A673 (cell line): ENCODE measurements at regions not wholly inside any gene's neighbourhood (a gene's known extent, or its start where the extent isn't known, plus 50 kb on each side); places are given as distances from the start of the nearest gene placed in this dataset.

Experiments used
- BruUV-seq: library from RNA; stranded (reverse); fragments of 400-500 nt; replicated peaks from 2 replicates; lab custom pipeline; 2021; lab: Mats Ljungman, UMichigan
- CTCF ChIA-PET: fragments of 300-600 bp; sonication (Branson Sonifier 250); formaldehyde crosslinking; loops from one replicate; lab custom pipeline; 2022; ENCODE audit warnings: antibody characterized with exemption; lab: Charles Lee
- POLR2A ChIA-PET: fragments of 300-600 bp; sonication (Branson Sonifier 250); formaldehyde crosslinking; loops from one replicate; lab custom pipeline; 2022; ENCODE audit warnings: antibody characterized with exemption; ENCODE audit not compliant: low non-redundant PET; lab: Charles Lee
- DNase-seq: peaks from one replicate; pipeline ENCODE4 v3.0.0-alpha.2; 2015; ENCODE audit warnings: low spot score
- H3K27ac ChIP-seq: fragments of 200-600 bp; sonication (generic); 2 replicates; pipeline ENCODE4 v1.5.1; 2016; ENCODE audit warnings: mixed run types, low read depth, mild to moderate bottlenecking, mixed read lengths, antibody characterized with exemption, low read length; ENCODE audit not compliant: poor library complexity, severe bottlenecking
- H3K27me3 ChIP-seq: fragments of 200-600 bp; sonication (generic); replicated peaks from 2 replicates; pipeline ENCODE4 v1.6.1; 2017; ENCODE audit warnings: mixed run types, low read depth, mild to moderate bottlenecking, mixed read lengths, antibody characterized with exemption, low read length; ENCODE audit not compliant: insufficient read depth, poor library complexity
- H3K36me3 ChIP-seq: fragments of 200-600 bp; sonication (generic); 2 replicates; pipeline ENCODE4 v1.6.1; 2016; ENCODE audit warnings: mixed run types, mild to moderate bottlenecking, mixed read lengths, antibody characterized with exemption, low read length; ENCODE audit not compliant: insufficient read depth, poor library complexity, severe bottlenecking
- H3K4me1 ChIP-seq: fragments of 200-600 bp; sonication (generic); 2 replicates; pipeline ENCODE4 v1.6.1; 2017; ENCODE audit warnings: mixed run types, mild to moderate bottlenecking, mixed read lengths, antibody characterized with exemption, low read length; ENCODE audit not compliant: insufficient read depth, poor library complexity, severe bottlenecking
- H3K4me3 ChIP-seq: fragments of 200-600 bp; sonication (generic); 2 replicates; pipeline ENCODE4 v1.5.1; 2016; ENCODE audit warnings: low read depth, mixed run types, mild to moderate bottlenecking, mixed read lengths, low read length; ENCODE audit not compliant: poor library complexity, severe bottlenecking
- H3K9me3 ChIP-seq: fragments of 200-600 bp; sonication (generic); 2 replicates; pipeline ENCODE4 v1.6.1; 2016; ENCODE audit warnings: mixed run types, low read depth, mild to moderate bottlenecking, mixed read lengths, antibody characterized with exemption, low read length; ENCODE audit not compliant: poor library complexity, severe bottlenecking
- CTCF ChIP-seq: fragments of 300-800, 200-600 bp; sonication (generic); conservative IDR thresholded peaks from 2 replicates; pipeline ENCODE4 v1.5.1; 2017; ENCODE audit warnings: low read depth, mild to moderate bottlenecking, antibody characterized with exemption, low read length, moderate library complexity, mixed read lengths
- EZH2 ChIP-seq: fragments of 200-600 bp; sonication (generic); IDR thresholded peaks from 2 replicates; pipeline ENCODE4 v1.6.1; 2017; ENCODE audit warnings: borderline replicate concordance, low read depth, mild to moderate bottlenecking, mixed read lengths, antibody characterized with exemption, low read length; ENCODE audit not compliant: poor library complexity, severe bottlenecking
- intact Hi-C: fragments of 100-400 bp; cut with micrococcal nuclease; formaldehyde crosslinking; loops from one replicate; pipeline ENCODE4 v1.10.0; 2022; ENCODE audit not compliant: unreplicated experiment

GRCh38 chr3:141814375-141814774, 51.2 kb downstream of the GRK7 start:
- Histone ChIP-seq H3K4me3 (no peak overlapping the region), H3K36me3 (no peaks in the 10 kb centered on the region), H3K4me1 (peaks cover 13% of the 10 kb centered on the region), H3K27me3 (peaks cover 11% of the 10 kb centered on the region), H3K27ac (no peak overlapping the region), H3K9me3 (no peaks in the 10 kb centered on the region)
- intact Hi-C loops, result no loop called here
- ChIA-PET POLR2A (no interaction called here), CTCF (no interaction called here)
- TF ChIP-seq EZH2 (no peak), CTCF (no peak)
- BruUV-seq, result no TSS peak
- DNase-seq, result no peak

GRCh38 chr3:141815667-141816066, 52.5 kb downstream of the GRK7 start:
- ChIA-PET POLR2A (no interaction called here), CTCF (no interaction called here)
- no TSS peak for BruUV-seq
- no peak overlapping the region for H3K4me3 ChIP-seq
- no peaks in the 10 kb centered on the region for H3K9me3 ChIP-seq
- H3K36me3 ChIP-seq, result no peaks in the 10 kb centered on the region
- DNase-seq, result no peak
- peaks cover 13% of the 10 kb centered on the region for H3K4me1 ChIP-seq
- no peak for TF ChIP-seq CTCF
- no peak for TF ChIP-seq EZH2
- intact Hi-C loops, result no loop called here
- H3K27ac ChIP-seq, result no peak overlapping the region
- H3K27me3 ChIP-seq, result peaks cover 11% of the 10 kb centered on the region

- Histone ChIP-seq H3K27ac (no peak overlapping the region), H3K4me3 (no peak overlapping the region), H3K36me3 (no peaks in the 10 kb centered on the region), H3K27me3 (peaks cover 11% of the 10 kb centered on the region), H3K4me1 (peaks cover 4% of the 10 kb centered on the region), H3K9me3 (no peaks in the 10 kb centered on the region)
- no peak for DNase-seq
- TF ChIP-seq CTCF (no peak), EZH2 (no peak)
- POLR2A ChIA-PET, result interaction anchor here (0.6 kb wide), 1 partner anchor 9 kb away, joined by 8 read pairs; no protein-coding TSS in a partner anchor
- intact Hi-C loops, result no loop called here
- BruUV-seq, result no TSS peak
- CTCF ChIA-PET, result no interaction called here
Measured at GRCh38 chr3:141816958-141817357, 53.8 kb downstream of the GRK7 start.
